ENCODE measurements at regions not wholly inside any gene's neighbourhood (a gene's known extent, or its start where the extent isn't known, plus 50 kb on each side); places are given as distances from the start of the nearest gene placed in this dataset.

GRCh38 chrX:4881277-4881676, 1167.8 kb upstream of the PRKX start:
- no peak overlapping the region for H3K4me3 ChIP-seq (ENCODE audit: low read depth, low read length)
- H3K27me3 ChIP-seq (ENCODE audit: control insufficient read depth, insufficient read depth, low read length): no peaks in the 10 kb centered on the region
- TF ChIP-seq, protein P1, sequence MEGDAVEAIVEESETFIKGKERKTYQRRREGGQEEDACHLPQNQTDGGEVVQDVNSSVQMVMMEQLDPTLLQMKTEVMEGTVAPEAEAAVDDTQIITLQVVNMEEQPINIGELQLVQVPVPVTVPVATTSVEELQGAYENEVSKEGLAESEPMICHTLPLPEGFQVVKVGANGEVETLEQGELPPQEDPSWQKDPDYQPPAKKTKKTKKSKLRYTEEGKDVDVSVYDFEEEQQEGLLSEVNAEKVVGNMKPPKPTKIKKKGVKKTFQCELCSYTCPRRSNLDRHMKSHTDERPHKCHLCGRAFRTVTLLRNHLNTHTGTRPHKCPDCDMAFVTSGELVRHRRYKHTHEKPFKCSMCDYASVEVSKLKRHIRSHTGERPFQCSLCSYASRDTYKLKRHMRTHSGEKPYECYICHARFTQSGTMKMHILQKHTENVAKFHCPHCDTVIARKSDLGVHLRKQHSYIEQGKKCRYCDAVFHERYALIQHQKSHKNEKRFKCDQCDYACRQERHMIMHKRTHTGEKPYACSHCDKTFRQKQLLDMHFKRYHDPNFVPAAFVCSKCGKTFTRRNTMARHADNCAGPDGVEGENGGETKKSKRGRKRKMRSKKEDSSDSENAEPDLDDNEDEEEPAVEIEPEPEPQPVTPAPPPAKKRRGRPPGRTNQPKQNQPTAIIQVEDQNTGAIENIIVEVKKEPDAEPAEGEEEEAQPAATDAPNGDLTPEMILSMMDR (IDR thresholded peaks at IDR 0.05): no peak
- H3K9me3 ChIP-seq (ENCODE audit: control insufficient read depth, low read length): no peaks in the 10 kb centered on the region
- no peak overlapping the region for H2AFZ ChIP-seq
- no peaks in the 10 kb centered on the region for H3K79me2 ChIP-seq
- no peak overlapping the region for H3K27ac ChIP-seq
- no peak overlapping the region for H3K4me2 ChIP-seq (ENCODE audit: low read length)
- H3K9ac ChIP-seq: no peak overlapping the region
- H3K36me3 ChIP-seq (ENCODE audit: control insufficient read depth, insufficient read depth, low read length): no peaks in the 10 kb centered on the region
- no peaks in the 10 kb centered on the region for H3K4me1 ChIP-seq

DNA sequence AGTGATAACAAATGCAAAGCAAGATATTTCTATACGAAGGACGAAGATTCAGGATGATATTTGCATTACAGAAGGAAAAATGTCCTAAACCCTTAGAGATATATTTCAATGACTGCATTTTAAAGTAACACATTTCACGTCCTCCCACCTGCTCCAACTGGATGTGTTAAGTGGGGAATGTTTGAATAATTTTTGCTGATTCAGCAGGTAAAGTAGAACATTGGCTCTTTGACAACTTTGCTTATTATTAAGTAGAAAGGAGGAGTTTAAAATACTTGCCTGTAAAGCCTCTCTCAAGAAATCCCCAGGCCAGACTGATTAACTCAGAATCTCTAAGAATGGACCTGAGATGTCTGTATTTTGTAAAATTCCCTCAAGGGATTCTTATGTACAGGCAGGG, 1165.2 kb upstream of the PRKX start:
- Histone ChIP-seq H3K4me1 (no peaks in the 10 kb centered on the region), H3K9ac (no peak overlapping the region), H3K9me3 (ENCODE audit: control insufficient read depth, low read length) (no peaks in the 10 kb centered on the region), H3K4me2 (ENCODE audit: low read length) (no peak overlapping the region), H3K36me3 (ENCODE audit: control insufficient read depth, insufficient read depth, low read length) (no peaks in the 10 kb centered on the region), H3K79me2 (no peaks in the 10 kb centered on the region), H3K27me3 (ENCODE audit: control insufficient read depth, insufficient read depth, low read length) (no peaks in the 10 kb centered on the region), H2AFZ (no peak overlapping the region), H3K27ac (no peak overlapping the region), H3K4me3 (ENCODE audit: low read depth, low read length) (no peak overlapping the region)
- TF ChIP-seq, protein P1 (IDR thresholded peaks at IDR 0.05): no peak

DNA sequence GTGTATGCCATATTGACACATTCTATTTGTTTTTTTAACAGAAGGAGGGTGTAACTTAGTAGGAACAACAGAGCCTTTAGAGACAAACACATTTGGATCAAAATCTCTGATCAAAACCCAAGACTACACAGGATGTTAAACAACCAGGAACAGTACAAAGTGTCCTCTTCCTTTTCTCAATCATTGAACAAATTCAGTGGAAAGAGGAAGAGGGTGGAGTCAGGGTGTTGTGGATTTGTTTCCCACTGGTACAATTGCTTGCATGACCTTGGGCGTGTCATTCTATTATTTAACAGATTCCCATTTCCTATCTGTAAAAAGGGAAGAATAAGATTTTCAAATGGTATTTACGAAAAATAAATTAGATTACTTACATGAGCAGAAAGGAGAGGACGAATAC, 1162.8 kb upstream of the PRKX start:
- Histone ChIP-seq H3K9me3 (ENCODE audit: control insufficient read depth, low read length) (no peaks in the 10 kb centered on the region), H3K36me3 (ENCODE audit: control insufficient read depth, insufficient read depth, low read length) (no peaks in the 10 kb centered on the region), H3K9ac (no peak overlapping the region), H3K27me3 (ENCODE audit: control insufficient read depth, insufficient read depth, low read length) (no peaks in the 10 kb centered on the region), H3K4me3 (ENCODE audit: low read depth, low read length) (no peak overlapping the region), H3K79me2 (no peaks in the 10 kb centered on the region), H3K27ac (no peak overlapping the region), H2AFZ (no peak overlapping the region), H3K4me2 (ENCODE audit: low read length) (no peak overlapping the region), H3K4me1 (no peaks in the 10 kb centered on the region)
- TF ChIP-seq, protein P1 (IDR thresholded peaks at IDR 0.05): no peak

GRCh38 chrX:4851534-4851933, 1138.1 kb upstream of the PRKX start:
- no peak overlapping the region for H2AFZ ChIP-seq
- TF ChIP-seq, protein P1 (IDR thresholded peaks at IDR 0.05): no peak
- H3K27ac ChIP-seq: no peak overlapping the region
- H3K4me2 ChIP-seq (ENCODE audit: low read length): no peak overlapping the region
- H3K9me3 ChIP-seq (ENCODE audit: control insufficient read depth, low read length): no peaks in the 10 kb centered on the region
- H3K9ac ChIP-seq: no peak overlapping the region
- H3K4me1 ChIP-seq: no peaks in the 10 kb centered on the region
- H3K79me2 ChIP-seq: no peaks in the 10 kb centered on the region
- H3K27me3 ChIP-seq (ENCODE audit: control insufficient read depth, insufficient read depth, low read length): no peaks in the 10 kb centered on the region
- H3K4me3 ChIP-seq (ENCODE audit: low read depth, low read length): no peak overlapping the region
- H3K36me3 ChIP-seq (ENCODE audit: control insufficient read depth, insufficient read depth, low read length): no peaks in the 10 kb centered on the region

- H3K27ac ChIP-seq: no peak overlapping the region
Observed at GRCh38 chrX:4850312-4850711, 1136.9 kb upstream of the PRKX start.

More at GRCh38 chrX:4850312-4850711, 1136.9 kb upstream of the PRKX start:
- no peak overlapping the region for H2AFZ ChIP-seq
- H3K9ac ChIP-seq: no peak overlapping the region
- TF ChIP-seq, protein P1 (IDR thresholded peaks at IDR 0.05): no peak
- no peaks in the 10 kb centered on the region for H3K27me3 ChIP-seq (ENCODE audit: control insufficient read depth, insufficient read depth, low read length)
- H3K9me3 ChIP-seq (ENCODE audit: control insufficient read depth, low read length): no peaks in the 10 kb centered on the region
- H3K79me2 ChIP-seq: no peaks in the 10 kb centered on the region
- H3K4me2 ChIP-seq (ENCODE audit: low read length): no peak overlapping the region
- H3K4me3 ChIP-seq (ENCODE audit: low read depth, low read length): no peak overlapping the region
- no peaks in the 10 kb centered on the region for H3K36me3 ChIP-seq (ENCODE audit: control insufficient read depth, insufficient read depth, low read length)
- no peaks in the 10 kb centered on the region for H3K4me1 ChIP-seq

All from parathyroid adenoma (tissue), 2 donors.